8988T (cell line): ENCODE measurements at regions not wholly inside any gene's neighbourhood (a gene's known extent, or its start where the extent isn't known, plus 50 kb on each side); places are given as distances from the start of the nearest gene placed in this dataset.
"Not testable (repeated sequence)": the region's sequence is repeated elsewhere in the genome, so short reads cannot be mapped to it uniquely, and the experiment has no call there.

Experiments used
- DNase-seq: peaks from one replicate; pipeline ENCODE4 v3.0.0; 2011

DNA sequence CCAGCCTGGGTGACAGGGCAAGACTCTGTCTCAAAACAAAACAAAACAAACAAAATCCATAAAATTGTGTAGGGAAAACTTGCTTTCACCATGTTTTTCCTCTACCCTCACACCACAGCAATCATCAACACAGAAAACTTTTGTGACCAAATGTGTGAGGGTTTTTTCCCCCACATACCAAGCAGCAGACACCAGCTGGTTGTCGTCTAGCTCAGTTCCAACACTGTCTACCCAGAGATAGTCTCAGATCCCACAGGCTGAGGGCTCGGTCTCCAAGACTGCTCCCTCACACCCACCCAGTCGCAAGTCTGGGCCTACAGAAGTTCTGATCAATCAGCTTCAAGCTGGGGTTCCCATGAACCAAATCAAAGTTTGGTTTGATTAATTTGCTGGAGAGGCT lies 322.4 kb upstream of the MAGI2 start:
- no peak for DNase-seq

DNA sequence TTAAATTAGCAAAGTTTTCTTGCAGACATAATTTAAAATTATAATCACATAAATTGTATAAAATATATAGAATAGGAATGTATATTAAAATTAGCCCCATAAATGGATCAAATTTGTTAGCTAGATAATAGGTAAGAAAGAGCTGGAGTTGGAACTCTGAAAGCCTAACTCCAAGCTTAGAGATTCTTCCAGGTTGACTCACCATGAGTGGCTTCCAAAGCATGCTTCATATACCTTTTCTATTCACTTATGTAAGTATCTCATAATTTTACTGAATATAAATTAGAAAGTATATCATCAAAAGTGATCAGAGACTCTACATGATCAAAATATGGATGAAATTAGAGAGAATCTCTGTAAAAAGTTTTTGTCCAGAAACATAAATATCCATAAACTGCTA lies 320.7 kb upstream of the MAGI2 start:
- DNase-seq: no peak

DNA sequence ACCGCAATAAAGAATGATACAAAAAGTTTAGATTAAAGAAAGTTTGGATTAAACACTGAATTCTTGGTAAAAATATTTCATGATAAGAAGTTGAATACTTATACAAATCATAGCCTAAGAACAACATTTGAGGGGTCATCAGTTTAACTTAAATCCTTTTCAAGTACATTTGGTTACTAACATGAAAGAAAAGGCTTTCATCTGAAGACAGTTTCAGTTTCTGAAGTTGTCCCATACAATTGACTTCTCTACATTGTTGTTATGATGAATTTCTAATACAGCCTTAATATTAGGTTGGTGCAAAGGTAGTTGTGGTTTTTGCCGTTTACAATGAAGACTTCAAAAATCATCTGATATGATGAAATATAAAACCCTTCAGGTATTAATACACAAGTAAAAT lies 317.5 kb upstream of the MAGI2 start:
- no peak for DNase-seq

DNA sequence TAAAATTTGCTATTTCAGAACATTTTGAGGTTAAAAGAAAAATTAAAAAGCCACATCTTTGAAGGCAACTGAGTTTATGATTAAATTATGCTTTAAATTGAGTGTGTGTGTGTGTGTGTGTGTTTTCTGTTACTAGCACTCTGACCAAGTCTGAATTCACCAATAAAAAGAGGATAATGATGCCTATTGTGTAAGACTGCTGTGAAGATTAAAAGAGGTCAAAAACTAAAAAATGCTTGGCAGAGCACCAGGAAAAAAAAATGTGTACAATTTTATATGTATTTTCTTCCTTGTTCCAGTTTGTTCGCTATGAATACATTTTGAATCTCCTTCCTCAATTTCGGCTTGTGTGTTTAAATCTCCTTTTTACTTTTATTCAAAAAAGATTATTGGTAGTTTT lies 316.6 kb upstream of the MAGI2 start:
- DNase-seq: no peak

DNA sequence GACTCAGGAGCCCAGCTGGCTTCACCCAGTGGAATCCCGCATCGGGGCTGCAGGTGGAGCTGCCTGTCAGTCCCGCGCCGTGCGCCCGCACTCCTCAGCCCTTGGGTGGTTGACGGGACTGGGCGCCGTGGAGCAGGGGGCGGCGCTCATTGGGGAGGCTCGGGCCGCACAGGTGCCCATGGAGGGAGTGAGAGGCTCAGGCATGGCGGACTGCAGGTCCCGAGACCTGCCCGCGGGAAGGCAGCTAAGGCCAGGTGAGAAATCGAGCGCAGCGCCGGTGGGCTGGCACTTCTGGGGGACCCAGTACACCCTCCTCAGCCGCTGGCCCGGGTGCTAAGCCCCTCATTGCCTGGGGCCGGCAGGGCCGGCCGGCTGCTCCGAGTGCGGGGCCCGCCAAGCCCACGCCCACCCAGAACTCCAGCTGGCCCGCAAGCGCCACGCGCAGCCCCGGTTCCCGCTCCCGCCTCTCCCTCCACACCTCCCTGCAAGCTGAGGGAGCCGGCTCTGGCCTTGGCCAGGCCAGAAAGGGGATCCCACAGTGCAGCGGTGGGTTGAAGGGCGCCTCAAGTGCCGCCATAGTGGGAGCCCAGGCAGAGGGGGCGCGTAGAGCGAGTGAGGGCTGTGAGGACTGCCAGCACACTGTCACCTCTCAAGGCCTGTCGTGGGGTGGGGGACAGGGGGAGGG lies 314.6 kb upstream of the MAGI2 start:
- DNase-seq: not testable (repeated sequence)

DNA sequence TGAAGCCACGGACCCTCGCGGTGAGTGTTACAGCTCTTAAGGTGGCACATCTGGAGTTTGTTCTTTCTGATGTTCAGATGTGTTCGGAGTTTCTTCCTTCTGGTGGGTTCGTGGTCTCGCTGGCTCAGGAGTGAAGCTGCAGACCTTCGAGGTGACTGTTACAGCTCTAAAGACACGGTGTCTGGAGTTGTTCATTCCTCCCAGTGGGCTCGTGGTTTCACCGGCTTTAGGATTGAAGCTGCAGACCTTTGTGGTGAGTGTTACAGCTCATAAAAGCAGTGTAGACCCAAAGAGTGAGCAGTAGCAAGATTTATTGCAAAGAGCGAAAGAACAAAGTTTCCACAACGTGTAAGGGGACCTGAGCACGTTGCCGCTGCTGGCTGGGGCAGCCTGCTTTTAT lies 313.7 kb upstream of the MAGI2 start:
- not testable (repeated sequence) for DNase-seq

DNA sequence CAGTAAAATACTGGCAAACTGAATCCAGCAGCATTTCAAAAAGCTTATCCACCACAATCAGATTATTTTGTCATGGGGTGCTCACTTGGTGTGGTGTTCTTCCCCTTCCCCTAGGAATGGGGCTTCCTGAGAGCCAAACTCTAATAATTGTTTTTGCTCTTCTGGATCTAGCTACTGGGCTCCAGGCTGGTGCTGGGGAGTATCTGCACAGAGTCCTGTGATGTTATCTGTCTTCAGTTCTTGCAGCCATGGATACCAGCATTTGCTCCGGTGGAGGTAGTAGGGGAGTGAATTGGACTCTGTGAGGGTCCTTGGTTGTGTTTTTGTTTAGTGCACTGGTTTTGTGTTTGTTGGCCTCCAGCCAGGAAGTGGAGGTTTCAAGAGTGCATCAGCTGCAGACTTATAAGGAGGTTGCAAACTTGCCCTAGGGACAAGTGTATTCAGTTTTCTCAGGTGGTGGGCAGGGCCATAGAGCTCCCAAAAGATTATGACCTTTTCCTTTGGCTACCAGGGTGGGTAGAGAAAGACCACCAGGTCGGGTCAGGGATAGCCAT lies 308.5 kb upstream of the MAGI2 start:
- no peak for DNase-seq

DNA sequence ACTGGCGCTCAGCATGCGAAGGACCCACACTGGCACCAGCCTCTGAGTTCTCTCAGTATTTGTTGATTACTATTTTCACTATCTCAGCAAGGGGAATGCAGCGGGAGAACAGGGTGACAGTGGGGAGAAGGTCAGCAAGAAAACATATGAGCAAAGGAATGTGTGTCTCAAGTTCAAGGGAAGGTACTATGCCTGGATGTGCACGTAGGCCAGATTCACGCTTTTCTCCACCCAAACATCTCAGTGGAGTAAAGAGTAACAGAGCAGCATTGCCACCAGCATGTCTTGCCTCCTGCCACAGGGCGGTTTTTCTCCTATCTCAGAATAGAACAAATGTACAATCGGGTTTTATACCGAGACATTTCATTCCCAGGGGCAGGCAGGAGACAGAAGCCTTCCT lies 297.5 kb upstream of the MAGI2 start:
- DNase-seq: not testable (repeated sequence)

DNA sequence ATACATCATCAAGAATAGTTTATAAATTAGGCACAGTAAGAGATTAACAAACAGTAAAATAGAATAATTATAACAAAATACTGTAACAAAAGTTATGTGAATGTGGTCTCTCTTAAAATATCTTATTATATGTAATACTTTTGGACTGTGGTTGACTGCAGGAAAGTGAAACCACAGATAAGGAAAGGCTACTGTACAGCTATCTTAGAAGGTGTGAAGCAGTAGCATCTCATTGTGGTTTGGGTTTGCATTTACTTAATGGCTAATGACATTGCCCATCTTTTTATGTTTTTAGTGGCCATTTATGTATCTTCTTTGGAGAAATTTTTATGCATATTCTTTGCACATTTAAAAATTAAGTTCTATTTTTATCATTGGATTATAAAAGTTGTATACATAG lies 296.4 kb upstream of the MAGI2 start:
- DNase-seq: no peak

DNA sequence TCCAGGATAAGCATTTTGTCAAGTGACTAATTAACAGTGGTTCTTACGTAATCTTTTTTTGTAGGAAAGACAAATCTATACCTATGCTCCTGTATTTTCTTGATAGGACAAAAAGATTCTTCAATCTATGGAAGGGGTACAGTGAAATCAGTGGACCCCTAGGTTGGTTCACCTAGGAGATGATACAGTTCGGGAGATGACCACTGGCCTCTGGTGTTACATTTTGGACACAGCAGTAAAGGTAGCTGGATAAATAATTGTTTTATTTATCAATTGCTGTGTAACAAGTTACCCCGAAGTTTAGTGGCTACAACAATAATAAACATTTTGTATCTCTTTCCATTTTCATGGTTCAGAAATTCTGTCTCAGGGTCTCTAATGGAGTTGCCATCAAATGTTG lies 288.2 kb upstream of the MAGI2 start:
- no peak for DNase-seq

DNA sequence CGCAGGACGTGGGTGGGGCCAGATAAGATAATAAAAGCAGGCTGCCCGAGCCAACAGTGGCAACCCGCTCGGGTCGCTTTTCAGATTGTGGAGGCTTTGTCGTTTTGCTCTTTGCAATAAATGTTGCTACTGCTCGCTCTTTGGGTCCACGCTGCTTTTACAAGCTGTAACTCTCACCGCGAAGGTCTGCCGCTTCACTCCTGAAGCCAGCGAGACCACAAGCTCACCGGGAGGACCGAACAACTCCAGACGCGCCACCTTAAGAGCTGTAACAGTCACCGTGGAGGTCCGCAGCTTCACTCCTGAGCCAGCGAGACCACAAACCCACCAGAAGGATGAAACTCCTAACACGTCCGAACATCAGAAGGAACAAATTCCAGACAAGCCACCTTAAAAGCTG lies 286.6 kb upstream of the MAGI2 start:
- DNase-seq: no peak

DNA sequence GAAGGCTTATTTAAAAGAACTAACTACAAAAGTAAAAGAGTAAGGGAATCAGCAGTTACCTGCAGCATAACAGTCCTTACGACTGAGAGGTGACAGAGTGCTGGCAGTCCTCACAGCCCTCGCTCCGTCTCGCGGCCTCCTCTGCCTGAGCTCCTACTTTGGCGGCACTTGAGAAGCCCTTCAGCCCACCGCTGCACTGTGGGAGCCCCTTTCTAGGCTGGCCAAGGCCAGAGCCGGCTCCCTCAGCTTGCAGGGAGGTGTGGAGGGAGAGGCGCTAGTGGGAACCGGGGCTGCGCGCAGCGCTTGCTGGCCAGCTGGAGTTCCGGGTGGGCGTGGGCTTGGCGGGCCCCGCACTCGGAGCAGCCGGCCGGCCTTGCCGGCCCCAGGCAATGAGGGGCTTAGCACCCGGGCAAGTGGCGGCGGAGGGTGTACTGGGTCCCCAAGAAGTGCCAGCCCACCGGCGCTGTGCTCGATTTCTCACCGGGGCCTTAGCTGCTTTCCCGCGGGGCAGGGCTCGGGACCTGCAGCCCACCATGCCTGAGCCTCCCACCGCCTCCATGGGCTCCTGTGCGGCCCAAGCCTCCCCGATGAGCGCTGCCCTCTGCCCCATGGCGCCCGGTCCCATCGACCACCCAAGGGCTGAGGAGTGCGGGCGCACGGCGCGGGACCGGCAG lies 285.7 kb upstream of the MAGI2 start:
- DNase-seq: not testable (repeated sequence)

DNA sequence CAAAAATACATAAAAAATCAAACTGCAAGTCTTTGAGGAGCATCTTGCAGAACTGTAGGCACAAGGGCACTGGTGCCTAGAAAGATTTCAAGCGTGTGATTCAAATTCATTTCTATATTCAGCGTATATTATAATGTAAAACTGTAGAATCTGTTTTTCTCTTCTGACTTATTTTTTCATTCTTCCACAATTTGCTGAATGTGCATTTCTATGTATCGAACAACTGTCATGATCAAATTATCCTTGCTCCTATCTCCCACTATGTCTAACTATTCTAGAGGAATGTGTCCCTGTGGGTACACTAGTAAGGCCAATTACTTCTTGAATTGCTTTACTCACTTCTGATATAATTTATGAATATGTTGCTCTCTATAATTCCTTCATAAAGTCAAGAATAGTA lies 283.0 kb upstream of the MAGI2 start:
- no peak for DNase-seq

DNA sequence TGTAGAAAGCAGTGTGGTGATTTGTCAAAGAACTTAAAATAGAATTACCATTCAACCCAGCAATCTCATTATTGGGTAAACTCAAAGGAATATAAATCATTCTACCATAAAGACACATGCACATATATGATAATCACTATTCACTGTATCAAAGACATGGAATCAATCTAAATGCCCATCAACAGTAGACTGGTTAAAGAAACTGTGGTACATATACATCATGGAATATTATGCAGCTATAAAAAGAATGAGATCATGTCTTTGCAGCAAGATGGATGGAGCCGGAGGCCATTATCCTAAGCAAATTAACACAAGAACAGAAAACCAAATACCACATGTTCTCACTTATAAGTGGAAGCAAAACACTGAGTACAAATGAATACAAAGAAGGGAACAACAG lies 281.5 kb upstream of the MAGI2 start:
- DNase-seq: no peak

DNA sequence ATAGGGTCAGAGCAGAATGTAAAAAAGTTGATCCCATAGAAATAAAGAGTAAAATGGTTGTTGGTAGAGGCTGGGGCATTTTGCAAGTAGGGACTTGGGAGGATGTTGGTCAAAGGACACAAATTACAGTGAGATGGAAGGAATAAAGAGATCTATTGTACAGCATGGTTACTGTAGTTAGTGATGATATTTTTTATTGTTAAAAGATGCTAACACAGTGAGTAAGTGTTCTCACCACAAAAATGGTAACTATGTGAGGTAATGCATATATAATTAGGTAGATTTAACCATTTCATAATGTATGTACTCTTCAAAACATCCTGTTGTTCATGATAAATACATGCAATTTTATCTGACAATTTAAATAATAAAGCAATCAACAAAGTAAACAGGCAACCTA lies 280.7 kb upstream of the MAGI2 start:
- DNase-seq: no peak

DNA sequence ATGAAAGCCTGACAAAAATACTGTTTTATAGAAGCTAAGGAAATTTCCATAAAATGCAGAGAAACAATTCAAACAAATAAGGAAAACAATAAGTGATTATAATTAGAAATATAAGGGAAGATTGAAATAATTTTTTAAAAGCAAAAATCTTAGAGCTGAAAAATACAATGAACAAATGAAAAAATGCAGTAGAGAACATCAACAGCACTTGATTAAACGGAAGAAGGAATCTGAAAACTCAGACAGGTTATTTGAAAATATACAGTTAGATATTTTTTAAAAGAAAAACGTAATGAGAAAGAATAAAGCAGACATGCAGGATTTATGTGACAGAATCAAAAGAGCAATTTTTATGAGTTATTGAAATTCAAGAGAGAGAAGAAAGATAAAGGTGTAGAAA lies 279.1 kb upstream of the MAGI2 start:
- DNase-seq: no peak

DNA sequence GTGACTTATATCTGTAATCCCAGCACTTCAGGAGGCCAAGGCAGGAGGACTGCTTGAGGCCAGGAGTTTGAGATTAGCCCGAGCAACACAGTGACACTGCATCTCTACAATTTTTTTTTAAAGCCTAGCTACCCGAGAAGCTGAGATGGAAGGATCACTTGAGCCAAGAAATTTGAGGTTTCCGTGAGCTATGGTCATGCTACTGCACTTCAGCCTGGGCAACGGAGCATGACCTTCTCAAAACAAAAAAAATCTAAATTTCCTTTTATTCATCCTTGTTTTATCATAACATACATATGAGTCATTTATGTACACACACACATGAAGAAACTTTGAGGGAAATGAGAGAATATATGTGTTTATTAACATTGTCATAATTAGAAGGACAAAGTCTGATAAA lies 277.5 kb upstream of the MAGI2 start:
- no peak for DNase-seq

DNA sequence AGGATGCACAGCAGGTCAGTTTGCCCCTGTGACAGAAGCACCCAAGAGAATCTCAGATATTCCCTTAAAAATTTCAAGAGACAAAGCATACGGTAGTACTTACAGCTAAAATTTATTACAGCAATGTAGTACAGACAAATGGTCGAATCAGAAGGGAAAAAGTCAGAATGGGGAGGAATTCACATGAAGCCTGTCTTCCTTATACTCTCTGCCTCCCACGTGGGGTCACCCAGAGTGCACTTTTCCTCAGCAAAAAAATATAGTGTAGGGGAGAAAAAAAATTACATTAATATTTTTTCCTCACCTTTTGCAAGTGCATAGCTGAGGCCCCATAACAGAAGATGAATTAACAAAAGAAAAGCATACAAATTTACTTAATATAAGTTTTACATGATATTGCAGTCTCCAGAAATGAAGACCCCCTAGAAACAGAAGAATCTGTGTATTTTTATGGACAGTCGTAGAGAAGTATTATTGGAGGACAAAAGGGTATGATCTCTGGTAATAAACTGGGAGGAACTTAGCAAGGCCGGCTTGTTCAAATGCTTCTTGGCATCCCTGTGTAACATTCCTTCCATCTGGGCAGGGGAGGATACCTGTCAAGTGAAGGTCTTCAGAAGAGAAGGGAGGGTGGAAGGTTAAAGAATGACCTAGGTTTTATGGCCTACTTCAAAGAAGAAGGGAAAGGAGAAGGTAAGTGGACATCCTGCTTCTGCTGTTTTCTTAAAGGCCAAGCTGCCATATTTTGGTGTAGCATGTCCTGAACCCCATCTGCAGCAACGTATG lies 270.6 kb upstream of the MAGI2 start:
- DNase-seq: no peak

DNA sequence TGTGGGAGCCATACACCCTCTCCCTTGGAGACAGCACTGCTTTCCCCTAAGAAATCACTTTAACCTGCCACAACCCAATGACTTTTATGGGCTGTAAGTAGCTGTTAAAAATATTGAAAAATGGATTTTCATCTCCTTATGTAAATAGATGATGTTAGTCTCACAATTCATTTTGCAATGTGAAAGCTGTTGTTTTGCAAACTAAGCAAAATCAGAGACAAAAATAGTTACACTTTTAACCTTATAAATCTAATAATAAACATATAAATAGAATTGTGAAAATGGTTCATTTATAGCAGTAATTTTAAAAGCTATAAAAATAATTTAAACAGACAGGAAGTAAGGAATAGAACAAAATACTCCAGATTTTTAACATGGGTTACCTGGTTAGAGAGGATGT lies 268.8 kb upstream of the MAGI2 start:
- no peak for DNase-seq

DNA sequence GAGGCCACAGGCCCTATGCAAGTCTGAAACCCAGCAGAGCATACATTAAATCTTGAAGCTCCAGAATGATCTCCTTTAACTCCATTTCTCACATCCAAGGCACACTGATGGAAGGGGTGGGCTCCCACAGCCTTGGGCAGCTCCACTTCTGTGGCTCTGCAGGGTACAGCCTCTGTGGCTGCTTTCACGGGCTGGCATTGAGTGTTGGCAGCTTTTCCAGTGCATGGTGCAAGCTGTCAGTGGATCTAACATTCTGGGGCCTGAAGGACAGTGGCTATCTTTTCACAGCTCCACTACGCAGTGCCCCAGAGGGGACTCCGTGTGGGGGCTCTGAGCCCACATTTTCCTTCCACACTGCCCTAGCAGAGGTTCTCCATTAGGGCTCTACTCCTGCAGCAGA lies 265.7 kb upstream of the MAGI2 start:
- DNase-seq: no peak

DNA sequence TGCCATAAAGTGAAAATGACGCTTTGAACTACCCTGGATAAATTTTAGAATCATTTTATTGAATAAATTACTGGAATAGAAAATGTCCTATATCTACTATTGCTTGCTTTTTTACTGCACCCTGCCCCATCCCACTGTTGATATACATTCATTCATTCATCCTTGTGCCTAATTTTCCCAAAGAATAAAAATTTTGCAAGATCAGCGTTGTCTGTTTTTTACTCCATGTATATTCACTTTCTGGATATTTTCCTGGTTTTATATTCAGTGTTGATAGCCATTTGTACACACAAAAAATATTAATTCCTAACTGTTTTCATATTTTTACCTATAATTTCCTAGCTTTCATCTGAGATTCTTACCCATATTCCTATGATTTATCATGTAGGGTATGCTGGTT lies 262.9 kb upstream of the MAGI2 start:
- DNase-seq: no peak

DNA sequence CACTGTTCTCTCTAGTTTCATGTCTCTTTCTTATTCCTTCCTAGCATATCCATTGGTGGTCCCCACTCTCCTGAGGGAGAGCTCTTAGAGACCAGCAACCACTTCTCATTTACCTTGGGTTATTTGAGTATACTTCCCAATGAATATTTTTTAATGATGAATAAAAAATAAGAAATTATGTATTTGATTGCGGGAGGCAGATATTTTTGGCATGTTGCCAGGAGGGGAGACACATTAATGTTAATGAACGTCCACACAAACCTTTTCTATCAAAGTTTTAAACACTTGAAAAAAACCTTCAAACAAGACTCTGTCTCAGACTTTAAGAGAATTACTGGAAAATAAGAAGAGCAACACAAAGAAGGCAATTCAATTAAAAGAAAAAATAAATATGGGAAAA lies 260.6 kb upstream of the MAGI2 start:
- no peak for DNase-seq

DNA sequence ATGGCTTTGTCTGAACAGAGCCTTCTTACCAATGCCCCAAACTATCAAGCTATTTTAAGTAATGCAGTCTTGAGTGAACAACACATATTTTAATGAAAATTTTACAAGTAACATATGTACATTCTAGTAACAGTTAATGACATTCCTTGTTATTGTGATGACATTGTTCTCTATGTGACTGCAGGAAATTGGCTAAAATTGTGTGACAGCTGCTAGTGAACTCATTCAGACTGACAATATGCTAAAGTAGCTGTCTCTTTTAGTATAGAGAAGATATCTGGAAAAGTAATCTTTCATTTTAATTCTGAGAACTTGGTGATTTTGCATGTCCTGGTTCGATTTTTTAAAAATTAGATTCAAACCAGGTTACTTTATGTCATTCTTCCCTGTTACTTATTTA lies 259.8 kb upstream of the MAGI2 start:
- DNase-seq: no peak

DNA sequence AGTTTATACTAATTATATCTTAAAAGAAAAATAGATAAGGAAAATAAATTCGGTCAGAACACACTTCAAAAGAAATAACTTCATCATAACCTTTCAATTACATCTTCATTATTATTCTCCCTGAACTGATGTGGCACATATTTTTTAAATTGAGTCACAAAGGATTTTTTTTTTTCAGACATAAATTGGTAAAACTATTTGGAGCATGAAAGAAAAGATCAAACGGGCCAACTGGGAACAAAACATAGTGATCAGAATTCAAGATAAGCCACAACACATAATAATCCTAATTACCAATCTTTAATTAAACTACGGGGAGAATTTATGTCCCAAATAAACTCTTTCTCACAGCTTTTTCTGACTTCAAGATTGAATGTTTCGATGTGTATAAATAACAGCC lies 258.2 kb upstream of the MAGI2 start:
- DNase-seq: no peak
